ENCODE measurements at regions not wholly inside any gene's neighbourhood (a gene's known extent, or its start where the extent isn't known, plus 50 kb on each side); places are given as distances from the start of the nearest gene placed in this dataset.

GRCh38 chr10:36051500-36051991 lies 409.4 kb upstream of the FZD8 start:
- ChIA-PET CTCF (no interaction called here), POLR2A (no interaction called here)
- DNase-seq (ENCODE audit: low read depth, low spot score) = no peak
- no peak for TF ChIP-seq CTCF (IDR thresholded peaks at IDR 0.05; ENCODE audit: low read depth, low read length)
- Histone ChIP-seq H3K9me3 (ENCODE audit: control insufficient read depth, insufficient read depth, low read length) (no peaks in the 10 kb centered on the region), H3K4me3 (ENCODE audit: low read depth, low read length) (no peak overlapping the region), H3K27me3 (ENCODE audit: control insufficient read depth, insufficient read depth, low read length) (no peaks in the 10 kb centered on the region), H3K27ac (ENCODE audit: low read depth, low read length) (no peak overlapping the region)

- no peak for TF ChIP-seq CTCF (IDR thresholded peaks at IDR 0.05; ENCODE audit: low read depth, low read length)
- Histone ChIP-seq H3K9me3 (ENCODE audit: control insufficient read depth, insufficient read depth, low read length) (no peaks in the 10 kb centered on the region), H3K27ac (ENCODE audit: low read depth, low read length) (no peak overlapping the region), H3K27me3 (ENCODE audit: control insufficient read depth, insufficient read depth, low read length) (no peaks in the 10 kb centered on the region), H3K4me3 (ENCODE audit: low read depth, low read length) (no peak overlapping the region)
- CTCF ChIA-PET = no interaction called here
- POLR2A ChIA-PET = no interaction called here
- no peak for DNase-seq (ENCODE audit: low read depth, low spot score)
Observed at GRCh38 chr10:36050763-36051499, 408.8 kb upstream of the FZD8 start.

GRCh38 chr10:36048780-36049179 lies 406.7 kb upstream of the FZD8 start:
- no peak for DNase-seq (ENCODE audit: low read depth, low spot score)
- H3K27ac ChIP-seq (ENCODE audit: low read depth, low read length) = no peak overlapping the region
- POLR2A ChIA-PET = no interaction called here
- H3K9me3 ChIP-seq (ENCODE audit: control insufficient read depth, insufficient read depth, low read length) = no peaks in the 10 kb centered on the region
- no peaks in the 10 kb centered on the region for H3K27me3 ChIP-seq (ENCODE audit: control insufficient read depth, insufficient read depth, low read length)
- CTCF ChIA-PET = interaction anchor here (0.6 kb wide), 1 partner anchor 77 kb away, joined by 3 read pairs; no protein-coding TSS in a partner anchor
- no peak for TF ChIP-seq CTCF (IDR thresholded peaks at IDR 0.05; ENCODE audit: low read depth, low read length)
- H3K4me3 ChIP-seq (ENCODE audit: low read depth, low read length) = no peak overlapping the region

- no peak for DNase-seq (ENCODE audit: low read depth, low spot score)
- H3K27me3 ChIP-seq (ENCODE audit: control insufficient read depth, insufficient read depth, low read length) = no peaks in the 10 kb centered on the region
- no peak for TF ChIP-seq CTCF (IDR thresholded peaks at IDR 0.05; ENCODE audit: low read depth, low read length)
- H3K27ac ChIP-seq (ENCODE audit: low read depth, low read length) = no peak overlapping the region
- H3K4me3 ChIP-seq (ENCODE audit: low read depth, low read length) = no peak overlapping the region
- no peaks in the 10 kb centered on the region for H3K9me3 ChIP-seq (ENCODE audit: control insufficient read depth, insufficient read depth, low read length)
- CTCF ChIA-PET = interaction anchor here (0.6 kb wide), 1 partner anchor 78 kb away, joined by 3 read pairs; no protein-coding TSS in a partner anchor
- POLR2A ChIA-PET = no interaction called here
Observed at GRCh38 chr10:36048236-36048635, 406.1 kb upstream of the FZD8 start.

- CTCF ChIA-PET = no interaction called here
- no peaks in the 10 kb centered on the region for H3K27me3 ChIP-seq (ENCODE audit: control insufficient read depth, insufficient read depth, low read length)
- no peak for TF ChIP-seq CTCF (IDR thresholded peaks at IDR 0.05; ENCODE audit: low read depth, low read length)
- no peak overlapping the region for H3K27ac ChIP-seq (ENCODE audit: low read depth, low read length)
- DNase-seq (ENCODE audit: low read depth, low spot score) = no peak
- H3K9me3 ChIP-seq (ENCODE audit: control insufficient read depth, insufficient read depth, low read length) = no peaks in the 10 kb centered on the region
- POLR2A ChIA-PET = no interaction called here
- no peak overlapping the region for H3K4me3 ChIP-seq (ENCODE audit: low read depth, low read length)
Observed at GRCh38 chr10:36042135-36042534, 400.0 kb upstream of the FZD8 start.
